K562 (cell line): ENCODE measurements at regions not wholly inside any gene's neighbourhood (a gene's known extent, or its start where the extent isn't known, plus 50 kb on each side); places are given as distances from the start of the nearest gene placed in this dataset.

Source experiments
- CC2D1A ChIP-seq: fragments of 450-650 bp; IDR thresholded peaks from 2 replicates; pipeline ENCODE4 v1.6.1; 2017; ENCODE audit warnings: mild to moderate bottlenecking
- CTBP1 ChIP-seq: fragments of 450-650 bp; IDR thresholded peaks from 2 replicates; pipeline ENCODE4 v1.6.1; 2016; ENCODE audit warnings: borderline replicate concordance
- CXXC5 ChIP-seq: fragments of 250-450 bp; sonication (Bioruptor Pico); IDR thresholded peaks from 2 replicates; pipeline ENCODE4 v1.8.0; 2022; ENCODE audit warnings: inconsistent platforms, mild to moderate bottlenecking, moderate library complexity
- GABPB2 ChIP-seq: fragments of 250-450 bp; sonication (Bioruptor Pico); conservative IDR thresholded peaks from 2 replicates; pipeline ENCODE4 v1.5.1; 2021; ENCODE audit warnings: mild to moderate bottlenecking
- KDM5B ChIP-seq: fragments of 200-600 bp; sonication (generic); IDR thresholded peaks from 2 replicates; pipeline ENCODE4 v1.6.1; 2012; ENCODE audit warnings: low read depth, mild to moderate bottlenecking, moderate library complexity, low read length, control low read depth, inconsistent platforms; ENCODE audit not compliant: insufficient replicate concordance
- MEF2D ChIP-seq: conservative IDR thresholded peaks from 2 replicates; pipeline ENCODE4 v1.6.1; 2016; ENCODE audit warnings: low read depth, missing genetic modification characterization, missing compliant biosample characterization
- PHB2 ChIP-seq: fragments of 450-650 bp; IDR thresholded peaks from 2 replicates; pipeline ENCODE4 v1.6.1; 2017; ENCODE audit warnings: low read depth
- SMC3 ChIP-seq: conservative IDR thresholded peaks from 2 replicates; pipeline ENCODE4 v1.6.1; 2011; ENCODE audit warnings: low read depth, low read length, improper control_type of control experiment; ENCODE audit not compliant: insufficient read depth
- ZEB2 ChIP-seq: fragments of 450-650 bp; IDR thresholded peaks from 2 replicates; pipeline ENCODE4 v1.6.1; 2016
- ZNF668 ChIP-seq: fragments of 250-450 bp; sonication (Bioruptor Pico); IDR thresholded peaks from 2 replicates; pipeline ENCODE4 v1.8.0; 2022; ENCODE audit warnings: mild to moderate bottlenecking, inconsistent platforms
- TF ChIP-seq, protein P1 (sequence below), 3 experiments: IDR thresholded peaks in 2 of 3; conservative IDR thresholded peaks in 1 of 3; 2 replicates each; pipeline ENCODE4 v1.5.1; 2011 to 2012; ENCODE audit warnings: low read length in 3 of 3, mild to moderate bottlenecking in 3 of 3, control low read depth in 2 of 3, improper control_type of control experiment in 1 of 3, inconsistent platforms in 1 of 3, low read depth in 1 of 3, mixed read lengths in 1 of 3, moderate library complexity in 1 of 3; ENCODE audit not compliant: insufficient read depth in 2 of 3
- TF ChIP-seq, protein P2 (sequence below): fragments of 450-650 bp; IDR thresholded peaks from 2 replicates; pipeline ENCODE4 v1.6.1; 2016
- TF ChIP-seq, protein P3 (sequence below): sonication (generic); IDR thresholded peaks from 2 replicates; pipeline ENCODE4 v1.6.1; 2016
- TF ChIP-seq, protein P4 (sequence below), 2 experiments: fragments of 450-650 bp; formaldehyde crosslinking in 1 of 2; IDR thresholded peaks; 2 replicates each; pipeline versions ENCODE4 v1.4.0 to v1.6.1; 2014 to 2020; ENCODE audit warnings: mild to moderate bottlenecking in 2 of 2, borderline replicate concordance in 1 of 2, low read depth in 1 of 2

- TF ChIP-seq, protein P1, sequence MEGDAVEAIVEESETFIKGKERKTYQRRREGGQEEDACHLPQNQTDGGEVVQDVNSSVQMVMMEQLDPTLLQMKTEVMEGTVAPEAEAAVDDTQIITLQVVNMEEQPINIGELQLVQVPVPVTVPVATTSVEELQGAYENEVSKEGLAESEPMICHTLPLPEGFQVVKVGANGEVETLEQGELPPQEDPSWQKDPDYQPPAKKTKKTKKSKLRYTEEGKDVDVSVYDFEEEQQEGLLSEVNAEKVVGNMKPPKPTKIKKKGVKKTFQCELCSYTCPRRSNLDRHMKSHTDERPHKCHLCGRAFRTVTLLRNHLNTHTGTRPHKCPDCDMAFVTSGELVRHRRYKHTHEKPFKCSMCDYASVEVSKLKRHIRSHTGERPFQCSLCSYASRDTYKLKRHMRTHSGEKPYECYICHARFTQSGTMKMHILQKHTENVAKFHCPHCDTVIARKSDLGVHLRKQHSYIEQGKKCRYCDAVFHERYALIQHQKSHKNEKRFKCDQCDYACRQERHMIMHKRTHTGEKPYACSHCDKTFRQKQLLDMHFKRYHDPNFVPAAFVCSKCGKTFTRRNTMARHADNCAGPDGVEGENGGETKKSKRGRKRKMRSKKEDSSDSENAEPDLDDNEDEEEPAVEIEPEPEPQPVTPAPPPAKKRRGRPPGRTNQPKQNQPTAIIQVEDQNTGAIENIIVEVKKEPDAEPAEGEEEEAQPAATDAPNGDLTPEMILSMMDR (IDR thresholded peaks at IDR 0.05 in 2 of 3, conservative IDR thresholded peaks at IDR 0.05 in 1 of 3; ENCODE audit: insufficient read depth in 2 of 3, low read depth in 1 of 3, low read length in 3 of 3), result peak; percentile 85 to 95 (median 91)
- TF ChIP-seq PHB2, result no peak
- TF ChIP-seq KDM5B, result no peak
- no peak for TF ChIP-seq ZNF668 (CRISPR knock-in tag)
- peak; percentile 92 for TF ChIP-seq SMC3
- peak; percentile 46; the same call in 1 of the 2 replicates for TF ChIP-seq CTBP1
- TF ChIP-seq GABPB2, result no peak
- no peak for TF ChIP-seq MEF2D
- peak; percentile 25; the same call in 1 of the 2 replicates for TF ChIP-seq CXXC5 (CRISPR knock-in tag)
- TF ChIP-seq, protein P2, sequence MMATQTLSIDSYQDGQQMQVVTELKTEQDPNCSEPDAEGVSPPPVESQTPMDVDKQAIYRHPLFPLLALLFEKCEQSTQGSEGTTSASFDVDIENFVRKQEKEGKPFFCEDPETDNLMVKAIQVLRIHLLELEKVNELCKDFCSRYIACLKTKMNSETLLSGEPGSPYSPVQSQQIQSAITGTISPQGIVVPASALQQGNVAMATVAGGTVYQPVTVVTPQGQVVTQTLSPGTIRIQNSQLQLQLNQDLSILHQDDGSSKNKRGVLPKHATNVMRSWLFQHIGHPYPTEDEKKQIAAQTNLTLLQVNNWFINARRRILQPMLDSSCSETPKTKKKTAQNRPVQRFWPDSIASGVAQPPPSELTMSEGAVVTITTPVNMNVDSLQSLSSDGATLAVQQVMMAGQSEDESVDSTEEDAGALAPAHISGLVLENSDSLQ, result peak; percentile 74
- TF ChIP-seq, protein P3, sequence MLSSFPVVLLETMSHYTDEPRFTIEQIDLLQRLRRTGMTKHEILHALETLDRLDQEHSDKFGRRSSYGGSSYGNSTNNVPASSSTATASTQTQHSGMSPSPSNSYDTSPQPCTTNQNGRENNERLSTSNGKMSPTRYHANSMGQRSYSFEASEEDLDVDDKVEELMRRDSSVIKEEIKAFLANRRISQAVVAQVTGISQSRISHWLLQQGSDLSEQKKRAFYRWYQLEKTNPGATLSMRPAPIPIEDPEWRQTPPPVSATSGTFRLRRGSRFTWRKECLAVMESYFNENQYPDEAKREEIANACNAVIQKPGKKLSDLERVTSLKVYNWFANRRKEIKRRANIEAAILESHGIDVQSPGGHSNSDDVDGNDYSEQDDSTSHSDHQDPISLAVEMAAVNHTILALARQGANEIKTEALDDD, result peak; percentile 80
- TF ChIP-seq ZEB2, result peak; percentile 50; the same call in 1 of the 2 replicates
- TF ChIP-seq CC2D1A, result peak; percentile 77; the same call in 1 of the 2 replicates
- TF ChIP-seq, protein P4, sequence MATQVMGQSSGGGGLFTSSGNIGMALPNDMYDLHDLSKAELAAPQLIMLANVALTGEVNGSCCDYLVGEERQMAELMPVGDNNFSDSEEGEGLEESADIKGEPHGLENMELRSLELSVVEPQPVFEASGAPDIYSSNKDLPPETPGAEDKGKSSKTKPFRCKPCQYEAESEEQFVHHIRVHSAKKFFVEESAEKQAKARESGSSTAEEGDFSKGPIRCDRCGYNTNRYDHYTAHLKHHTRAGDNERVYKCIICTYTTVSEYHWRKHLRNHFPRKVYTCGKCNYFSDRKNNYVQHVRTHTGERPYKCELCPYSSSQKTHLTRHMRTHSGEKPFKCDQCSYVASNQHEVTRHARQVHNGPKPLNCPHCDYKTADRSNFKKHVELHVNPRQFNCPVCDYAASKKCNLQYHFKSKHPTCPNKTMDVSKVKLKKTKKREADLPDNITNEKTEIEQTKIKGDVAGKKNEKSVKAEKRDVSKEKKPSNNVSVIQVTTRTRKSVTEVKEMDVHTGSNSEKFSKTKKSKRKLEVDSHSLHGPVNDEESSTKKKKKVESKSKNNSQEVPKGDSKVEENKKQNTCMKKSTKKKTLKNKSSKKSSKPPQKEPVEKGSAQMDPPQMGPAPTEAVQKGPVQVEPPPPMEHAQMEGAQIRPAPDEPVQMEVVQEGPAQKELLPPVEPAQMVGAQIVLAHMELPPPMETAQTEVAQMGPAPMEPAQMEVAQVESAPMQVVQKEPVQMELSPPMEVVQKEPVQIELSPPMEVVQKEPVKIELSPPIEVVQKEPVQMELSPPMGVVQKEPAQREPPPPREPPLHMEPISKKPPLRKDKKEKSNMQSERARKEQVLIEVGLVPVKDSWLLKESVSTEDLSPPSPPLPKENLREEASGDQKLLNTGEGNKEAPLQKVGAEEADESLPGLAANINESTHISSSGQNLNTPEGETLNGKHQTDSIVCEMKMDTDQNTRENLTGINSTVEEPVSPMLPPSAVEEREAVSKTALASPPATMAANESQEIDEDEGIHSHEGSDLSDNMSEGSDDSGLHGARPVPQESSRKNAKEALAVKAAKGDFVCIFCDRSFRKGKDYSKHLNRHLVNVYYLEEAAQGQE (IDR thresholded peaks at IDR 0.05; ENCODE audit: borderline replicate concordance), result peak; percentile 94
- TF ChIP-seq, protein P4 (CRISPR knock-in tag; IDR thresholded peaks at IDR 0.05; ENCODE audit: low read depth), result no peak
These were observed 65.9 kb upstream of the ZNF92 start (continued) for GRCh38 chr7:65307651-65308299.
